ENCODE measurements at regions not wholly inside any gene's neighbourhood (a gene's known extent, or its start where the extent isn't known, plus 50 kb on each side); places are given as distances from the start of the nearest gene placed in this dataset.

GRCh38 chr3:177528306-177529070 is 331.2 kb upstream of the TBL1XR1 start:
- no peaks in the 10 kb centered on the region for H3K36me3 ChIP-seq (ENCODE audit: control insufficient read depth in 2 of 4, insufficient read depth in 4 of 4, low read length in 3 of 4)
- no peak overlapping the region for H3K56ac ChIP-seq (replicated peaks; ENCODE audit: insufficient read length, low read depth, low read length)
- H3K79me1 ChIP-seq (ENCODE audit: low read depth, low read length), result no peaks in the 10 kb centered on the region
- H3K23ac ChIP-seq (ENCODE audit: insufficient read length), result no peak overlapping the region
- H3K4me2 ChIP-seq (ENCODE audit: insufficient read depth in 1 of 2, low read depth in 2 of 2, low read length in 2 of 2), result no peak overlapping the region
- WGBS, 2 experiments (ENCODE audit: extremely low coverage in 1 of 2, insufficient coverage in 1 of 2, insufficient read length in 1 of 2, insufficient replicate concordance in 2 of 2, low coverage in 1 of 2, low lambda C conversion rate in 2 of 2, missing lambda C conversion rate in 1 of 2), result 90% methylated on average over 2 of the region's 2 CpGs; no CpG with 5 or more reads in 1 of the 2 experiments
- no peak overlapping the region for H3K14ac ChIP-seq (ENCODE audit: insufficient read length)
- H3K27ac ChIP-seq (ENCODE audit: low read depth, low read length), result no peak overlapping the region
- no peak overlapping the region for H3K4ac ChIP-seq (replicated peaks; ENCODE audit: insufficient read length, low read depth, low read length)
- no peak overlapping the region for H2BK5ac ChIP-seq (ENCODE audit: low read depth, low read length)
- H3K18ac ChIP-seq (ENCODE audit: extremely low read depth, low read length), result no peak overlapping the region
- no peak overlapping the region for H2BK15ac ChIP-seq (ENCODE audit: low read length)
- H2AK5ac ChIP-seq (ENCODE audit: low read depth, low read length), result no peak overlapping the region
- no peaks in the 10 kb centered on the region for H3K79me2 ChIP-seq (ENCODE audit: control insufficient read depth in 1 of 2, insufficient read depth in 2 of 2, low read length in 2 of 2)
- no peaks in the 10 kb centered on the region for H3K4me1 ChIP-seq (replicated peaks in 1 of 4; ENCODE audit: control insufficient read depth in 3 of 4, insufficient read depth in 4 of 4, low read length in 3 of 4)
- no peak overlapping the region for H3K9ac ChIP-seq (replicated peaks in 1 of 4; ENCODE audit: extremely low read depth in 1 of 4, low read depth in 3 of 4, low read length in 3 of 4)
- ChIA-PET CTCF (ENCODE audit: partially characterized antibody) (no interaction called here), POLR2A (ENCODE audit: partially characterized antibody) (no interaction called here)
- H3K9me3 ChIP-seq (ENCODE audit: insufficient read depth in 2 of 2, low read depth in 1 of 2, low read length in 1 of 2), result no peaks in the 10 kb centered on the region
- no peaks in the 10 kb centered on the region for H4K20me1 ChIP-seq (replicated peaks in 1 of 2; ENCODE audit: control insufficient read depth in 1 of 2, insufficient read depth in 2 of 2, low read length in 2 of 2)
- peaks cover 0 to 2% (median 0%) of the 10 kb centered on the region in 4 experiments; a peak in 1 of 7 replicates for H3K27me3 ChIP-seq (replicated peaks in 1 of 4; ENCODE audit: control insufficient read depth in 3 of 4, extremely low read depth in 1 of 4, insufficient read depth in 3 of 4, low read length in 3 of 4)
- no peak overlapping the region for H2AFZ ChIP-seq (ENCODE audit: low read length)
- no peak overlapping the region for H4K8ac ChIP-seq (ENCODE audit: extremely low read depth, insufficient read depth, low read length)
- DNase-seq (ENCODE audit: low read depth in 1 of 2, low spot score in 2 of 2), result no peak
- no peak overlapping the region for H2BK120ac ChIP-seq (replicated peaks; ENCODE audit: low read depth, low read length)
- no peak overlapping the region for H2BK20ac ChIP-seq (ENCODE audit: low read length)
- H3K4me3 ChIP-seq (ENCODE audit: extremely low read depth in 1 of 4, insufficient read depth in 2 of 4, low read depth in 3 of 4, low read length in 4 of 4), result no peak overlapping the region
- no peaks in the 10 kb centered on the region for H3K23me2 ChIP-seq (ENCODE audit: low read depth, low read length)
- H4K5ac ChIP-seq (ENCODE audit: insufficient read length, low read depth, low read length), result no peak overlapping the region
- FAIRE-seq, result no peak
- no peak overlapping the region for H2BK12ac ChIP-seq (ENCODE audit: low read depth, low read length)
- H4K91ac ChIP-seq (replicated peaks; ENCODE audit: insufficient read length, low read length), result no peak overlapping the region
- TF ChIP-seq NRF1 (IDR thresholded peaks at IDR 0.05; ENCODE audit: low read depth, low read length) (no peak), SUZ12 (IDR thresholded peaks at IDR 0.05; ENCODE audit: low read length) (no peak), CEBPB (IDR thresholded peaks at IDR 0.05; ENCODE audit: low read depth, low read length) (no peak), KDM4A (IDR thresholded peaks at IDR 0.05; ENCODE audit: low read depth, low read length, severe bottlenecking) (no peak), POU5F1 (IDR thresholded peaks at IDR 0.05; ENCODE audit: low read depth, low read length) (no peak), YY1 (IDR thresholded peaks at IDR 0.05; ENCODE audit: low read depth, low read length) (no peak), RNF2 (IDR thresholded peaks at IDR 0.05; ENCODE audit: borderline replicate concordance, low read depth, low read length, missing control alignments, poor library complexity, severe bottlenecking) (no peak), KDM5A (IDR thresholded peaks at IDR 0.05; ENCODE audit: low read length) (no peak), RAD21 (IDR thresholded peaks at IDR 0.05 in 1 of 2, conservative IDR thresholded peaks at IDR 0.05 in 1 of 2; ENCODE audit: low read depth in 2 of 2, low read length in 2 of 2) (no peak), TAF1 (IDR thresholded peaks at IDR 0.05; ENCODE audit: low read depth, low read length) (no peak), BRCA1 (IDR thresholded peaks at IDR 0.05; ENCODE audit: low read depth, low read length) (no peak), RXRA (IDR thresholded peaks at IDR 0.05; ENCODE audit: insufficient read depth, low read depth, low read length) (no peak)
- TF ChIP-seq, protein P1, sequence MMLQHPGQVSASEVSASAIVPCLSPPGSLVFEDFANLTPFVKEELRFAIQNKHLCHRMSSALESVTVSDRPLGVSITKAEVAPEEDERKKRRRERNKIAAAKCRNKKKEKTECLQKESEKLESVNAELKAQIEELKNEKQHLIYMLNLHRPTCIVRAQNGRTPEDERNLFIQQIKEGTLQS (IDR thresholded peaks at IDR 0.05; ENCODE audit: insufficient read depth, low read depth, low read length), result no peak
